ENCODE measurements at regions not wholly inside any gene's neighbourhood (a gene's known extent, or its start where the extent isn't known, plus 50 kb on each side); places are given as distances from the start of the nearest gene placed in this dataset.
"Not testable (repeated sequence)": the region's sequence is repeated elsewhere in the genome, so short reads cannot be mapped to it uniquely, and the experiment has no call there.

- H3K27me3 ChIP-seq: no peaks in the 10 kb centered on the region
- no peak for DNase-seq
- no peaks in the 10 kb centered on the region for H3K9me3 ChIP-seq
- ATAC-seq (ENCODE audit: low FRiP score in 2 of 2): no peak
- no peak overlapping the region for H3K27ac ChIP-seq
- H3K4me1 ChIP-seq: no peaks in the 10 kb centered on the region
- H3K4me3 ChIP-seq: no peak overlapping the region
- H3K36me3 ChIP-seq: no peaks in the 10 kb centered on the region
- TF ChIP-seq EP300 (IDR thresholded peaks at IDR 0.05): no peak
- no peak for TF ChIP-seq POLR2AphosphoS5 (IDR thresholded peaks at IDR 0.05)
- no peak for TF ChIP-seq POLR2A (IDR thresholded peaks at IDR 0.05)
- TF ChIP-seq, protein P1, sequence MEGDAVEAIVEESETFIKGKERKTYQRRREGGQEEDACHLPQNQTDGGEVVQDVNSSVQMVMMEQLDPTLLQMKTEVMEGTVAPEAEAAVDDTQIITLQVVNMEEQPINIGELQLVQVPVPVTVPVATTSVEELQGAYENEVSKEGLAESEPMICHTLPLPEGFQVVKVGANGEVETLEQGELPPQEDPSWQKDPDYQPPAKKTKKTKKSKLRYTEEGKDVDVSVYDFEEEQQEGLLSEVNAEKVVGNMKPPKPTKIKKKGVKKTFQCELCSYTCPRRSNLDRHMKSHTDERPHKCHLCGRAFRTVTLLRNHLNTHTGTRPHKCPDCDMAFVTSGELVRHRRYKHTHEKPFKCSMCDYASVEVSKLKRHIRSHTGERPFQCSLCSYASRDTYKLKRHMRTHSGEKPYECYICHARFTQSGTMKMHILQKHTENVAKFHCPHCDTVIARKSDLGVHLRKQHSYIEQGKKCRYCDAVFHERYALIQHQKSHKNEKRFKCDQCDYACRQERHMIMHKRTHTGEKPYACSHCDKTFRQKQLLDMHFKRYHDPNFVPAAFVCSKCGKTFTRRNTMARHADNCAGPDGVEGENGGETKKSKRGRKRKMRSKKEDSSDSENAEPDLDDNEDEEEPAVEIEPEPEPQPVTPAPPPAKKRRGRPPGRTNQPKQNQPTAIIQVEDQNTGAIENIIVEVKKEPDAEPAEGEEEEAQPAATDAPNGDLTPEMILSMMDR (IDR thresholded peaks at IDR 0.05): no peak
These were observed 58.3 kb upstream of the ARL4C start for GRCh38 chr2:234555161-234555560.

DNA sequence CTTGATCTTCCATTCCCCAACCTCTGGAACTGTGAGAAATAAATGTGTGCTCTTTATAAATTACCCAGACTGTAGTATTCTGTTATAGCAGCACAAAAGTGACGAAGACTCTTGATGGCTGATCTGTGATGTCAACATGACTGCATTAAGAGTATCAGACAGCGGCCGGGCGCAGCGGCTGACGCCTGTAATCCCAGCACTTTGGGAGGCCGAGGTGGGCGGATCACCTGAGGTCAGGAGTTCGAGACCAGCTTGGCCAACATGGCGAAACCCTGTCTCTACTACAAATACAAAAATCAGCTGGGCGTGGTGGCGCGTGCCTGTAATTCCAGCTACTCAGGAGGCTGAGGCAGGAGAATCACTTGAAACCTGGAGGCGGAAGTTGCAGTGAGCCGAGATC, 56.3 kb upstream of the ARL4C start:
- H3K4me1 ChIP-seq; DNase-seq; H3K4me3 ChIP-seq; ATAC-seq (ENCODE audit: low FRiP score in 2 of 2); H3K27me3 ChIP-seq; H3K27ac ChIP-seq; H3K36me3 ChIP-seq; H3K9me3 ChIP-seq: not testable (repeated sequence)
- 87 to 98% methylated on average over 15 of the region's 15 CpGs for WGBS, 2 donors

DNA sequence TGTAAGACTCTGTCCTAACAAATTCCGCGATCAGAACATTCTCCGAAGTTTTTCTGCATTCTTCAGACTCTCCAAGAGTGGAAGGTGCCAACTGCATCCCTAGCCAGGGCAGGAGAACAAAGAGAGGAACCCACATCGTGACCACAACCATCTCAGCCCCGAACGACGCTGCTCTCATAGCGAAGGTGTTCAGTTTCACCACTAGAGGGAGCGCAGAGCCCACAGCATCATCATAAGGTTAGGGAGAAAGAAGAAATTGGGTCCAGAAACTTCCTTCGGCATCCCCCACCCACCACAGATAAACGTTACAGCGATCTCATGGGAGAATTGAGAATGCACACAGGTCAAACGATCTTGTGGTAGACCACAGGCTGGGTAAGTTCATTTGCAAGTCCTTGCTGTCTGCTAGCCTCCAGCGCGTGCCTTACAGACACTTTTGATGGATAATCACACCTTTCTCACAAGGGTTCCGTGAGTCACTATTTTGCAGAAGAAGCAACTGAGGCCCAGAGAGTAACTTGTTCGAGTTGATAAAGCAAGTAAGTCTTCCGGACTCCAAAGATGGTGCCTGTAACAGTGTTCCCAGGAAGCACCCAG, 53.7 kb upstream of the ARL4C start:
- Histone ChIP-seq H3K4me1 (no peaks in the 10 kb centered on the region), H3K9me3 (no peaks in the 10 kb centered on the region), H3K27me3 (no peaks in the 10 kb centered on the region), H3K4me3 (no peak overlapping the region), H3K36me3 (no peaks in the 10 kb centered on the region), H3K27ac (no peak overlapping the region)
- DNase-seq (peak in 1 of 2 donors; percentile 44), ATAC-seq (ENCODE audit: low FRiP score in 2 of 2) (peak; percentile 59 to 87)
- WGBS, 2 donors: 20 to 23% methylated on average over 18 of the region's 18 CpGs
- TF ChIP-seq, protein P1 (IDR thresholded peaks at IDR 0.05): peak; percentile 80 to 93 (median 86)
- no peak for TF ChIP-seq POLR2A (IDR thresholded peaks at IDR 0.05)

DNA sequence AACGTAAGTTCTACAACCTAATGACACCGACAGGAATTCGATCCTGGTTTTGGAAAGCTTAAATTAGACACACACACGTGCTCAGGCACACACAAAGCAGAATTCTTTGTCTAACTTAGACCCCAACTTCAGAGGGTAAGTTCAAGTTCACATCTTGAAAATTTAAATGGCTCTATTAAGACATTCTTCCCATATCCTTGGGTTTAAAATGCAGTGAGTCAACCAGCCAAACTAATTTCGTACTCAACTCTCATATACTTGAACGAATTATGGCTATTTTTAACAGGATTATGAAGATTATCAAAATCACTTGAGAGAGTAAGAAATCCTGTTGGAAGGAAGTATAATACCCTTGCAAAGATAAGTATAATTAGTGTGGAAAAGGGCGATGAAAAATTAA, 53.2 kb upstream of the ARL4C start:
- DNase-seq: no peak
- no peak overlapping the region for H3K4me3 ChIP-seq
- H3K4me1 ChIP-seq: peaks cover 0 to 1% (median 0%) of the 10 kb centered on the region in 4 donors
- 88 to 95% methylated on average over 7 of the region's 7 CpGs for WGBS, 2 donors
- H3K9me3 ChIP-seq: no peaks in the 10 kb centered on the region
- no peak for TF ChIP-seq POLR2AphosphoS5 (IDR thresholded peaks at IDR 0.05)
- TF ChIP-seq EP300 (IDR thresholded peaks at IDR 0.05): no peak
- TF ChIP-seq POLR2A (IDR thresholded peaks at IDR 0.05): no peak
- TF ChIP-seq, protein P1 (IDR thresholded peaks at IDR 0.05): no peak
- ATAC-seq (ENCODE audit: low FRiP score in 2 of 2): no peak
- H3K36me3 ChIP-seq: no peaks in the 10 kb centered on the region
- H3K27ac ChIP-seq: no peak overlapping the region
- H3K27me3 ChIP-seq: no peaks in the 10 kb centered on the region

DNA sequence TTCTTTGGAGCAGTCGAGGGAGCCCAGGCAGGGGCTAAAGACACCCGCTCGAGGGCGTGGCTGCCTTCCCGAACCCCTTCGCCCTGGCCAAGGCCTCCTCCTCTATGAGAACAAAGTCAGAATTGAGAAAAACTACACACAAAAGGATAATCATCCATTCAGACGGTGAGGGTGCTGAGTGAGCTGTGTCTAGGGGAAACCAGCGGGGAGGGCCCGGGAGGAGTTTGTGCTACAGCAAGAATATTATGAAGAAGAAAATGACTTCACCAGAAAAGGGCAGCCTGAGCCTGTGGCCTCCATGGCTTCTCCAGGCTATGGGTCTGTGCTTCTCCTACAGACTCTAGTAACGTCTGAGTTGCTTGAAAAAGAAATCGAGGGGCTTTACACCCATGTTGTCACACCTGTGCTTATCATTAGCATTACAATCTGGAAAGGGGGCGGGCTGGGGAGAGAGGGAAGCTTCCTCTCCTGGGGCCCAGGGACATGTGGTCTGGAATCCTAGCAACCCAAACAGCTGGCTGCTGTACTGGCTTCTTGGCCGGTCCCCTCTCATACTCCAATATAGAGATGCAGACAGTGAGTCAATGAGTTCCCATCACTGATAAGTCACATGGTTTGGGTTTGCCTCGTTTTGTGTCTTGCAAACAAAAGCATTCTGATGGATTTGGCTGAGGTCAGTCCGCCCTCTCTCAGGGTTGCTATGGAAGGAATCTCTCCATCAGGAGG, 52.0 kb upstream of the ARL4C start:
- ATAC-seq (ENCODE audit: low FRiP score in 2 of 2) (peak in 1 of 2 donors; percentile 86), DNase-seq (no peak)
- no peak overlapping the region for H3K27ac ChIP-seq

More for the DNA sequence above, 52.0 kb upstream of the ARL4C start:
- WGBS, 2 donors: 72 to 74% methylated on average over 15 of the region's 15 CpGs
- Histone ChIP-seq H3K27me3 (no peaks in the 10 kb centered on the region), H3K4me1 (peaks cover 0 to 4% (median 0%) of the 10 kb centered on the region in 4 donors), H3K36me3 (no peaks in the 10 kb centered on the region), H3K4me3 (no peak overlapping the region), H3K9me3 (no peaks in the 10 kb centered on the region)
- TF ChIP-seq, protein P1 (IDR thresholded peaks at IDR 0.05): no peak
- TF ChIP-seq POLR2A (IDR thresholded peaks at IDR 0.05): no peak
- TF ChIP-seq POLR2AphosphoS5 (IDR thresholded peaks at IDR 0.05): no peak
- TF ChIP-seq EP300 (IDR thresholded peaks at IDR 0.05): no peak
